ENCODE measurements at regions not wholly inside any gene's neighbourhood (a gene's known extent, or its start where the extent isn't known, plus 50 kb on each side); places are given as distances from the start of the nearest gene placed in this dataset.
"Not testable (repeated sequence)": the region's sequence is repeated elsewhere in the genome, so short reads cannot be mapped to it uniquely, and the experiment has no call there.

- no peak overlapping the region for H3K4me2 ChIP-seq (ENCODE audit: low read length)
- H3K4me3 ChIP-seq (replicated peaks in 1 of 2; ENCODE audit: low read depth in 1 of 2, low read length in 2 of 2) = no peak overlapping the region
- no peak for TF ChIP-seq POLR2AphosphoS5 (IDR thresholded peaks at IDR 0.05; ENCODE audit: low read depth, low read length)
- TF ChIP-seq ZBTB33 (IDR thresholded peaks at IDR 0.05; ENCODE audit: extremely low read depth, insufficient replicate concordance, low read length) = no peak
- TF ChIP-seq RAD21 (IDR thresholded peaks at IDR 0.05; ENCODE audit: low read depth) = no peak
- no peaks in the 10 kb centered on the region for H3K79me2 ChIP-seq (ENCODE audit: insufficient read depth, low read length)
- H3K36me3 ChIP-seq (ENCODE audit: control insufficient read depth in 1 of 2, insufficient read depth in 2 of 2, low read length in 2 of 2) = no peaks in the 10 kb centered on the region
- ATAC-seq (no peak), DNase-seq (ENCODE audit: low read depth, low spot score) (no peak)
- BruUV-seq (replicated peaks) = no TSS peak
- H3K4me1 ChIP-seq (ENCODE audit: control insufficient read depth in 1 of 2, insufficient read depth in 2 of 2, low read length in 2 of 2) = peaks cover 4 to 19% of the 10 kb centered on the region in 2 experiments; a peak in 3 of 4 replicates
- RAD21 ChIA-PET (ENCODE audit: low non-redundant PET in 1 of 2, low total read pairs in 2 of 2, uncharacterized antibody in 2 of 2, unreplicated experiment in 2 of 2) = no interaction called here
- H3K9me3 ChIP-seq (ENCODE audit: control insufficient read depth in 1 of 2, insufficient read depth in 1 of 2, low read depth in 1 of 2, low read length in 2 of 2) = no peaks in the 10 kb centered on the region
- H2AFZ ChIP-seq (ENCODE audit: low read depth, low read length, poor library complexity, severe bottlenecking) = no peak overlapping the region
- no peaks in the 10 kb centered on the region for H3K27me3 ChIP-seq (ENCODE audit: insufficient read depth, low read length)
- H3K27ac ChIP-seq (ENCODE audit: low read depth, low read length) = no peak overlapping the region
- H4K20me1 ChIP-seq (ENCODE audit: insufficient read depth) = no peaks in the 10 kb centered on the region
- CTCF ChIA-PET = interaction anchor here (0.8 kb wide), 1 partner anchor 280 kb away, joined by 3 read pairs; no protein-coding TSS in a partner anchor
- POLR2A ChIA-PET = no interaction called here
- intact Hi-C loops (cut with micrococcal nuclease) = no loop called here
- H3K9ac ChIP-seq (ENCODE audit: low read length) = no peak overlapping the region
- H3K9me2 ChIP-seq (ENCODE audit: insufficient read depth) = no peaks in the 10 kb centered on the region
These were observed 63.7 kb downstream of the MATN1 start for GRCh38 chr1:30659702-30660101.

GRCh38 chr1:30658375-30658774 lies 65.0 kb downstream of the MATN1 start:
- POLR2A ChIA-PET; intact Hi-C loops (cut with micrococcal nuclease); H3K4me3 ChIP-seq (replicated peaks in 1 of 2; ENCODE audit: low read depth in 1 of 2, low read length in 2 of 2); DNase-seq (ENCODE audit: low read depth, low spot score); CTCF ChIA-PET; H3K79me2 ChIP-seq (ENCODE audit: insufficient read depth, low read length); ATAC-seq; H4K20me1 ChIP-seq (ENCODE audit: insufficient read depth); H3K36me3 ChIP-seq (ENCODE audit: control insufficient read depth in 1 of 2, insufficient read depth in 2 of 2, low read length in 2 of 2); H3K9me3 ChIP-seq (ENCODE audit: control insufficient read depth in 1 of 2, insufficient read depth in 1 of 2, low read depth in 1 of 2, low read length in 2 of 2); H3K27ac ChIP-seq (ENCODE audit: low read depth, low read length); H3K9me2 ChIP-seq (ENCODE audit: insufficient read depth); H3K9ac ChIP-seq (ENCODE audit: low read length); RAD21 ChIA-PET (ENCODE audit: low non-redundant PET in 1 of 2, low total read pairs in 2 of 2, uncharacterized antibody in 2 of 2, unreplicated experiment in 2 of 2); H3K27me3 ChIP-seq (ENCODE audit: insufficient read depth, low read length); H2AFZ ChIP-seq (ENCODE audit: low read depth, low read length, poor library complexity, severe bottlenecking); BruUV-seq (replicated peaks): not testable (repeated sequence)
- Histone ChIP-seq H3K4me2 (ENCODE audit: low read length) (peak overlapping the region; percentile 58; the same call in 1 of the 2 replicates), H3K4me1 (ENCODE audit: control insufficient read depth in 1 of 2, insufficient read depth in 2 of 2, low read length in 2 of 2) (peaks cover 14 to 33% of the 10 kb centered on the region in 2 experiments)

Measured in HCT116 (cell line).